CD14-positive monocyte (primary cell): ENCODE measurements at regions not wholly inside any gene's neighbourhood (a gene's known extent, or its start where the extent isn't known, plus 50 kb on each side); places are given as distances from the start of the nearest gene placed in this dataset.

Experiments
- DNase-seq, 3 donors: peaks; one replicate each; pipeline ENCODE4 v3.0.0-alpha.2; 2011 to 2022
- H2AFZ ChIP-seq: 2 replicates; pipeline ENCODE4 v1.6.0; 2012; ENCODE audit warnings: mild to moderate bottlenecking, low read depth, low read length, inconsistent platforms; ENCODE audit not compliant: insufficient read depth, poor library complexity, severe bottlenecking
- H3K27ac ChIP-seq, 2 donors: 1 replicate in 1 of 2; 2 replicates in 1 of 2; pipeline ENCODE4 v1.5.1; 2012 to 2013; ENCODE audit warnings: low read length in 2 of 2, control low read depth in 1 of 2, inconsistent platforms in 1 of 2, low read depth in 1 of 2, mild to moderate bottlenecking in 1 of 2
- H3K27me3 ChIP-seq, 2 donors: one replicate each; pipeline versions ENCODE4 v1.6.0 to v1.6.1; 2011 to 2013; ENCODE audit warnings: low read length in 2 of 2; ENCODE audit not compliant: control insufficient read depth in 2 of 2, insufficient read depth in 2 of 2
- H3K36me3 ChIP-seq, 2 donors: replicated peaks in 1 of 2; 1 replicate in 1 of 2; 2 replicates in 1 of 2; pipeline versions ENCODE4 v1.5.1 to v1.6.1; 2012 to 2013; ENCODE audit warnings: low read length in 2 of 2, control low read depth in 1 of 2, inconsistent platforms in 1 of 2, mild to moderate bottlenecking in 1 of 2; ENCODE audit not compliant: insufficient read depth in 2 of 2, control insufficient read depth in 1 of 2
- H3K4me1 ChIP-seq, 2 donors: 1 replicate in 1 of 2; 2 replicates in 1 of 2; pipeline versions ENCODE4 v1.5.1 to v1.6.1; 2012 to 2013; ENCODE audit warnings: low read length in 2 of 2, control low read depth in 1 of 2, inconsistent platforms in 1 of 2, mild to moderate bottlenecking in 1 of 2, moderate library complexity in 1 of 2; ENCODE audit not compliant: insufficient read depth in 2 of 2, control insufficient read depth in 1 of 2
- H3K4me2 ChIP-seq: replicated peaks from 2 replicates; pipeline ENCODE3; 2012; ENCODE audit warnings: low read length, moderate library complexity, mild to moderate bottlenecking; ENCODE audit not compliant: poor library complexity, severe bottlenecking; ENCODE audit errors: extremely low read depth
- H3K4me3 ChIP-seq, 3 experiments: fragments of 200-600 bp in 1 of 3; sonication (generic) in 1 of 3; replicated peaks in 1 of 3; 1 replicate in 2 of 3; 2 replicates in 1 of 3; pipeline ENCODE4 v1.5.1; 2011 to 2013; ENCODE audit warnings: low read length in 3 of 3, mild to moderate bottlenecking in 3 of 3, control low read depth in 2 of 3, low read depth in 2 of 3, inconsistent platforms in 1 of 3, moderate library complexity in 1 of 3
- H3K79me2 ChIP-seq: 2 replicates; pipeline ENCODE4 v1.6.0; 2012; ENCODE audit warnings: mild to moderate bottlenecking, control low read depth, inconsistent platforms, low read length, moderate library complexity; ENCODE audit not compliant: insufficient read depth
- H3K9ac ChIP-seq: 2 replicates; pipeline ENCODE4 v1.6.0; 2017; ENCODE audit warnings: low read length, mild to moderate bottlenecking; ENCODE audit not compliant: insufficient read depth, poor library complexity, severe bottlenecking
- H3K9me3 ChIP-seq, 2 donors: replicated peaks in 1 of 2; 1 replicate in 1 of 2; 2 replicates in 1 of 2; pipeline versions ENCODE4 v1.5.1 to v1.6.1; 2012 to 2013; ENCODE audit warnings: low read length in 2 of 2, control low read depth in 1 of 2; ENCODE audit not compliant: control insufficient read depth in 1 of 2, insufficient read depth in 1 of 2
- H4K20me1 ChIP-seq: 2 replicates; pipeline ENCODE4 v1.6.0; 2012; ENCODE audit warnings: mild to moderate bottlenecking, low read length, control low read depth, moderate library complexity; ENCODE audit not compliant: insufficient read depth
- H3K27ac Mint-ChIP-seq, 7 donors: one replicate each; pipeline ENCODE4 v1.8.0; 2020; ENCODE audit warnings: mild to moderate bottlenecking in 7 of 7, mixed read lengths in 7 of 7, moderate library complexity in 6 of 7, inconsistent platforms in 2 of 7
- H3K27me3 Mint-ChIP-seq, 3 donors: one replicate each; pipeline ENCODE4 v1.8.0; 2021 to 2022; ENCODE audit warnings: low read depth in 3 of 3, mild to moderate bottlenecking in 3 of 3, mixed read lengths in 3 of 3, moderate library complexity in 3 of 3, inconsistent platforms in 1 of 3
- H3K36me3 Mint-ChIP-seq, 2 donors: one replicate each; pipeline ENCODE4 v1.8.0; 2020; ENCODE audit warnings: mixed read lengths in 2 of 2, inconsistent platforms in 1 of 2, mild to moderate bottlenecking in 1 of 2
- H3K4me1 Mint-ChIP-seq: one replicate; pipeline ENCODE4 v1.8.0; 2020; ENCODE audit warnings: mild to moderate bottlenecking, mixed read lengths
- H3K4me3 Mint-ChIP-seq, 2 donors: one replicate each; pipeline ENCODE4 v1.8.0; 2020; ENCODE audit warnings: mild to moderate bottlenecking in 2 of 2, mixed read lengths in 2 of 2, moderate library complexity in 1 of 2
- H3K9me3 Mint-ChIP-seq, 7 donors: one replicate each; pipeline ENCODE4 v1.8.0; 2020 to 2022; ENCODE audit warnings: mixed read lengths in 7 of 7, mild to moderate bottlenecking in 6 of 7, moderate library complexity in 6 of 7, inconsistent platforms in 2 of 7
- CTCF ChIP-seq: fragments of 200-600 bp; IDR thresholded peaks from one replicate; pipeline ENCODE4 v1.8.0; 2022; ENCODE audit warnings: antibody characterized with exemption, mild to moderate bottlenecking
- WGBS: methylation state at CpG from one replicate; pipeline ENCODE4 v1.1.5; 2013; ENCODE audit warnings: missing lambda C conversion rate; ENCODE audit not compliant: insufficient coverage; 5-methylcytosine and 5-hydroxymethylcytosine counted together
- intact Hi-C, 2 donors: fragments of 100-400 bp; cut with micrococcal nuclease; formaldehyde crosslinking; loops; one replicate each; pipeline versions ENCODE4 v1.15.0 to v1.15.1; 2023

GRCh38 chr16:65548470-65548869 lies 426.6 kb upstream of the CDH11 start:
- H4K20me1 ChIP-seq, result no peaks in the 10 kb centered on the region
- Mint-ChIP-seq H3K4me1 (no peaks in the 10 kb centered on the region), H3K27me3 (peaks cover 0 to 4% (median 0%) of the 10 kb centered on the region in 3 donors), H3K9me3 (peaks cover 6 to 35% (median 18%) of the 10 kb centered on the region in 7 donors), H3K27ac (no peak overlapping the region), H3K36me3 (no peaks in the 10 kb centered on the region), H3K4me3 (no peak overlapping the region)
- no peaks in the 10 kb centered on the region for H3K4me1 ChIP-seq
- no peak overlapping the region for H3K27ac ChIP-seq
- no peak overlapping the region for H3K4me2 ChIP-seq
- H3K79me2 ChIP-seq, result no peaks in the 10 kb centered on the region
- H3K27me3 ChIP-seq, result no peaks in the 10 kb centered on the region
- no peak for DNase-seq
- no peak overlapping the region for H2AFZ ChIP-seq
- no peak overlapping the region for H3K4me3 ChIP-seq
- intact Hi-C loops, result no loop called here
- no peaks in the 10 kb centered on the region for H3K36me3 ChIP-seq
- H3K9ac ChIP-seq, result no peak overlapping the region
- 90% methylated on average over 1 of the region's 2 CpGs for WGBS
- H3K9me3 ChIP-seq, result peaks cover 0 to 5% of the 10 kb centered on the region in 2 donors
- TF ChIP-seq CTCF, result no peak

- Histone ChIP-seq H3K4me3 (no peak overlapping the region), H4K20me1 (no peaks in the 10 kb centered on the region), H3K4me1 (no peaks in the 10 kb centered on the region), H3K79me2 (no peaks in the 10 kb centered on the region), H2AFZ (no peak overlapping the region), H3K27me3 (no peaks in the 10 kb centered on the region), H3K4me2 (no peak overlapping the region), H3K27ac (no peak overlapping the region), H3K9me3 (peaks cover 0 to 5% of the 10 kb centered on the region in 2 donors), H3K36me3 (no peaks in the 10 kb centered on the region), H3K9ac (no peak overlapping the region)
- Mint-ChIP-seq H3K36me3 (no peaks in the 10 kb centered on the region), H3K27me3 (peaks cover 0 to 4% (median 0%) of the 10 kb centered on the region in 3 donors), H3K9me3 (peaks cover 4 to 31% (median 15%) of the 10 kb centered on the region in 7 donors), H3K4me3 (no peak overlapping the region), H3K27ac (no peak overlapping the region), H3K4me1 (no peaks in the 10 kb centered on the region)
- WGBS, result 72% methylated on average over 4 of the region's 7 CpGs
- DNase-seq, result no peak
- intact Hi-C loops, result no loop called here
- TF ChIP-seq CTCF, result no peak
Observed at GRCh38 chr16:65547772-65548446, 426.0 kb upstream of the CDH11 start.
